GM21825 (cell line): ENCODE measurements at regions not wholly inside any gene's neighbourhood (a gene's known extent, or its start where the extent isn't known, plus 50 kb on each side); places are given as distances from the start of the nearest gene placed in this dataset.
"Not testable (repeated sequence)": the region's sequence is repeated elsewhere in the genome, so short reads cannot be mapped to it uniquely, and the experiment has no call there.

ENCODE experiments used
- ATAC-seq: cut with Tn5 transposase; IDR thresholded peaks from one replicate; pipeline ENCODE4 v1.9.1; 2021; ENCODE audit warnings: mild to moderate bottlenecking, moderate library complexity; ENCODE audit not compliant: unreplicated experiment

- no peak for ATAC-seq
Observed at GRCh38 chr7:125316466-125316865, 386.8 kb upstream of the POT1 start.

GRCh38 chr7:125299003-125299765 is 369.6 kb upstream of the POT1 start:
- ATAC-seq = no peak

- ATAC-seq = no peak
Observed at GRCh38 chr7:125279961-125280360, 350.3 kb upstream of the POT1 start.

- ATAC-seq = no peak
Observed at GRCh38 chr7:125278318-125278717, 348.7 kb upstream of the POT1 start.

- not testable (repeated sequence) for ATAC-seq
Observed at GRCh38 chr7:125274742-125275141, 345.1 kb upstream of the POT1 start.

GRCh38 chr7:125264174-125264856 is 334.7 kb upstream of the POT1 start:
- not testable (repeated sequence) for ATAC-seq

- ATAC-seq = not testable (repeated sequence)
Observed at GRCh38 chr7:125258876-125259417, 329.3 kb upstream of the POT1 start.

GRCh38 chr7:125257617-125258016 is 328.0 kb upstream of the POT1 start:
- no peak for ATAC-seq

- no peak for ATAC-seq
Observed at GRCh38 chr7:125256446-125256845, 326.8 kb upstream of the POT1 start.

- ATAC-seq = no peak
Observed at GRCh38 chr7:125255810-125256209, 326.2 kb upstream of the POT1 start.

- no peak for ATAC-seq
Observed at GRCh38 chr7:125254566-125254965, 324.9 kb upstream of the POT1 start.

- no peak for ATAC-seq
Observed at GRCh38 chr7:125253452-125254190, 324.0 kb upstream of the POT1 start.

GRCh38 chr7:125247514-125248098 is 318.0 kb upstream of the POT1 start:
- no peak for ATAC-seq

- ATAC-seq = no peak
Observed at GRCh38 chr7:125246706-125247105, 317.1 kb upstream of the POT1 start.

GRCh38 chr7:125241548-125241947 is 311.9 kb upstream of the POT1 start:
- no peak for ATAC-seq

GRCh38 chr7:125222596-125222995 is 293.0 kb upstream of the POT1 start:
- no peak for ATAC-seq

GRCh38 chr7:125218076-125218475 is 288.5 kb upstream of the POT1 start:
- ATAC-seq = no peak

GRCh38 chr7:125201002-125201401 is 271.4 kb upstream of the POT1 start:
- no peak for ATAC-seq

GRCh38 chr7:125197731-125198393 is 268.2 kb upstream of the POT1 start:
- no peak for ATAC-seq

GRCh38 chr7:125195156-125195555 is 265.5 kb upstream of the POT1 start:
- ATAC-seq = no peak

GRCh38 chr7:125193263-125193662 is 263.6 kb upstream of the POT1 start:
- ATAC-seq = no peak
